Activated T-helper 1 cell treated with Interleukin-2 at 50 U/mL for 16 hours (primary cell): ENCODE measurements at regions not wholly inside any gene's neighbourhood (a gene's known extent, or its start where the extent isn't known, plus 50 kb on each side); places are given as distances from the start of the nearest gene placed in this dataset.

ENCODE experiments used
- DNase-seq: peaks from one replicate; pipeline ENCODE4 v3.0.0-alpha.2; 2020; ENCODE audit warnings: low read depth

- no peak for DNase-seq
Measured at GRCh38 chr21:29443411-29444010, 144.8 kb downstream of the BACH1 start.

DNA sequence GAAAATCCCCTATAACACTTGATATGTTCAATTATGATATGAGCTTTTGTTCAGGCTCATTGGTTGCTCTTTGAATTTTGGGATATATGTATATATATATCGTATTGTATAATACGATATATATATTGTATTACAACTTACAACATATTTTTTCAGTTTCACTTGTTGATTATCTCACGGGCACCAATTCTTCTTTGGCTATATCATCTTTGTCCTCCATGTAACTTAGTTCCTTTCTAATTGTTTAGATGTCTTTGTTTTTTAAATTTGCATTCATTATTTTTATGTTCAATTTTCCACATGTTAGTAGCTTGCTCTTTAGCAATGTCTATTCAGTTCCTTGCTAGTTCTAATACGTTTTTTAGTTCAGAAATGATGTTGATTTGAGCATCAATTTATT lies 150.0 kb downstream of the BACH1 start:
- no peak for DNase-seq

- no peak for DNase-seq
Measured at GRCh38 chr21:29449306-29449950, 150.7 kb downstream of the BACH1 start.

GRCh38 chr21:29450058-29450457 lies 151.3 kb downstream of the BACH1 start:
- no peak for DNase-seq

- DNase-seq, result no peak
Measured at GRCh38 chr21:29453511-29453910, 154.8 kb downstream of the BACH1 start.

GRCh38 chr21:29454179-29454578 lies 155.5 kb downstream of the BACH1 start:
- DNase-seq, result no peak

DNA sequence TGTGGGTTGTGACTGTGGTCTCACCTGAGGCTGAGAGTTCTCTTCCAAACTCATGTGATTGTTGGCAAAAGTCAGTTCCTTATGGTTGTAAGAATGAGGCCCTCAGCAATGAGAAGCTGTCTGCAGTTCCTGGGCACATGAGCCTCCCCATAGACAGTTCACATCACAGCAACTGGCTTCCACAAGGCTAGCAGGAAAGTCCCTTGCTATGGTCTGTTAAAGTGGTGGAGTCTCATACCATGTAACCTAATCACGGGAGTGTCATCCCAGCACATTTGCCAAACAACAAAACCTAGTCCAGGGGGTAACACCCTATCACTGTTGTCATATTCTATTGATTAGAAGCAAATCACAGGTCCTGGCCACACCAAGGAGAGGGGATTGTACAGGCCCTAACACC lies 163.8 kb downstream of the BACH1 start:
- no peak for DNase-seq

DNA sequence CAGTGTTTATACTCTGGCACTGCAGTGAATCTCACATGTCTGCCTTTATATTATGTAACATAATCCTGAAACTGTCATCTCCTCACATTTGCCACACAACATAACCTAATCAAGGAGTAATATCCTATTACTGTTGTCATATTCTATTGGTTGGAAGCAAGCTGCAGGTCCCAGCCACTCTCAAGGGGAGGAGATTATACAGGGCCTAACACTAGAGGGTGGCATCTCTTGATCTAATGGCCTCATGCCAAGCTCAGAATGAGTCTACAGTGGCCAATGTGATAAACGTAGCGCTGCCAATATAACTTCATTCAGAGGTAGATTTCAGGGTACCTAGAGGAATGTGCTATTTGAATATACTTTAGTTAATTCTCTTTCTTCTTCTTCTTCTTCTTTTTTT lies 166.8 kb downstream of the BACH1 start:
- no peak for DNase-seq

- DNase-seq, result no peak
Measured at GRCh38 chr21:29466532-29466931, 167.8 kb downstream of the BACH1 start.

DNA sequence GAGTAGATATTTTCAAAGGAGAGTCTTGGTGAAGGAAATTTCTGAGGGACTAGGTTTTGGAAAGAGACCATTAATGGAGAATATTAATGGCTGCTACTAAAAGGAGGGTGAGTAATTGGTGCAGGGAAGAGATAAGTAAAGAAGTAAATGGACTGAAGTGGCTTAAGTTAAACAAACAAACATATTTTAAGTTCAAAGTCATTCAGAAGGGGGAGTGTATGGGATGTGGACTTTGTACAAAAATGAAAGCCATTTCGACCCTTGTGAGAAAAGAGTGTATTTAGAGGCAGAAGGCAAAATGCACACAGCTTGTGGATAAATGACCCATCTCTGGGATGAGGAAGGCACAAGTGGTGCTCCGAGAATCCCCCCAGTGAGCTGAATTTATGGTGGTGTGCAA lies 171.7 kb downstream of the BACH1 start:
- DNase-seq, result no peak

DNA sequence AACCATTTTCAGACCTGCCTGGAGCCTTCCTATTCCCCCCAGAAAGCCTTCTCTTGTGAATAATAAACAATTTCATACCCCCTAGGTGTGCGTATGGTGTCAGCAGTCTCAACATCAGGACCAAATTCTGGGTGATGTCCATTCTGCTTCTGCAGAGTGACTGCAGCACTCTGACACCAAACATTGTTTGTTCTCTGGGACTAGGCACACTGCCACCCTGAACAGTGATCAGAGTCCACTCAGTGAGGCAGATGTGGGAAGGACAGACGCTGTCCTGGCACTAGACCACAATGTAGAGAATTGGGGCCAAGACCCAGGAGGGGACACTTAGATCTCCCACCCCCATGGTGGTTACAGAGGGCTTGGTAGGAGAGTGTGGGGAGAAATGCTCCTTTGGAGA lies 175.1 kb downstream of the BACH1 start:
- DNase-seq, result no peak

DNA sequence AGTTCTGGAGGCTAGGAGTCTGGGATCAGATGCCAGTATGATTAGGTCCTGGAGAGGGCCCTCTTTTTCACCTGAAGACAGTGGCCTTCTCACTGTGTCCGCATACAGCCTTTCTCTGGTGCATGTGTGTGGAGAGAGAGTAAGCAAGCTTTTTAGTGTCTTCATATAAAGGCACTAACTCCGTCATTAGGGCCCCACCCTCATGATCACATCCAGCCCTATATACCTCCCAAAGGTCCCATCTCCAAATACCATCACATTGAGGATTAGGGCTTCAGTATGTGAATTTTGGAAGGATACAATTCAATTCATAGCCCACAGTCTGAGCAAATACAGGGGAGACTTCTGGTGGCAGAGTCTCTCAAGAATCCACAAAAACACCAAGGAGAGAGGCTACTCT lies 176.6 kb downstream of the BACH1 start:
- DNase-seq, result no peak

DNA sequence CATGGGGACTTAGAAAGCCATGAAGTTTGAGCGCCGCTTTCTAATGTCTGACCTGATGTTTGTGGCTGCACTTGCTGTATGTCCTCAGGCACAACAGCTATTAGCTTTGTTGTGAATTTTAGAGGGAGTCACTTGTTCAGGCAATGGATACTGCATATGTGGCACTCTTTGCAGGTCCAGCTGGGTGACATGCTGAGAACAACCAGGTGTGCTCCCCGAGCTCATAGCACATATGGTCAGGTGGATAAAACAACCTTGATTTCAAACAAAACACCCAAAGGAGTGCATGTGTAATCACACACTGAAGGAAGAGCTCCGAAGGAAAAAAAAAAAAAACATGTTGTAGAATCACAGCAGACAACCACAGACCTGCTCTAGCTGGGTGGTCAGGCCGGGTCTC lies 178.6 kb downstream of the BACH1 start:
- no peak for DNase-seq

DNA sequence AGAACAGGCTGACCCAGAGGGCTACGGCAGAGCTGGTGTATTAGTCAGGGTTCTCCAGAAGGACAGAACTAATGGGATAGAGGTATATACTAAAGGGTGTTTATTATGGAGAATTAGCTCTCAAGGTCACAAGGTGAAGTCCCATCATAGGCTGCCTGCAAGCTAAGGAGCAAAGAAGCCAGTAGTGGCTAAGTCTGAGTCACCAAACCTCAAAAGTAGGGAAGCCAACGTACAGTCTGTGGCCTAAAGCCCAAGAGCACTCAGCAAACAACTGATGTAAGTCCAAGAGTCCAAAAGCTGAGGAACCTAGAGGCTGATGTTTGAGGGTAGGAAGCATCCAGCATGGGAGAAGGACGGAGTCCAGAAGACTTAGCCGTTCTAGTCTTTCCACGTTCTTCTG lies 179.2 kb downstream of the BACH1 start:
- DNase-seq, result no peak

DNA sequence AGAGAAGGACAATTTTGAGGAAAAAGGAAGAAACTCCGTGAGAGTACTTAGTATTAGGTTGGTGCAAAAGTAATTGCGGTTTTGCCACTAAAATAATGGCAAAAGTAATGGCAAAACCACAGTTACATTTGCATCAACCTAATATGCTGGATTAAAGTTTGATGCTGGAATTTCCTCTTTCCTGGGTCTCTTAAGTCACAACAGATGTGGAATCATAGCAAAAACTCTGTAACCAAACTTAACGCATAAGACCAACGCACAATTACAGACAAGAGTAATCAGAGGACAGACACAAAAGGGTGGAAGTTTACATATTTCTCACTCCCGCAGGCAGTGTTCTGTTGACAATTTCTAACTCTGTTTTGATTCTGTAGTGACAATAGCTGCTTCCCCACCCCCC lies 182.4 kb downstream of the BACH1 start:
- no peak for DNase-seq

DNA sequence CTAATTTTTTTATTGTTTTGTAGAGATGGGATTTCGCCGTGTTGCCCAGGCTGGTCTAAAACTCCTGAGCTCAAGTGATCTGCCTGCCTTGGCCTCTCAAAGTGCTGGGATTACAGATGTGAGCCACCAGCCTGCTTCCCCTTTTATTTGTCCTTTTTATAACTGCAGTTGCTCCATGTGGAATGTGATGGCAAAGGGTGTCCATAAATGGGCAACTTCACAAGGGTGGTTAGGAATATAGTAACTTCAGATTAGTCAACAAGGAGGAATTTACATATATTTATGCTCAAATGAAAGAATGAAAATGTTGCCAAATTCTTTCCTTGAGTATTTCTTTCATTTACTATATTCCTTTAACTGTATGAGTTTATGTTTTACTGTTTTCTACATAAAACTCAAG lies 182.9 kb downstream of the BACH1 start:
- DNase-seq, result no peak

DNA sequence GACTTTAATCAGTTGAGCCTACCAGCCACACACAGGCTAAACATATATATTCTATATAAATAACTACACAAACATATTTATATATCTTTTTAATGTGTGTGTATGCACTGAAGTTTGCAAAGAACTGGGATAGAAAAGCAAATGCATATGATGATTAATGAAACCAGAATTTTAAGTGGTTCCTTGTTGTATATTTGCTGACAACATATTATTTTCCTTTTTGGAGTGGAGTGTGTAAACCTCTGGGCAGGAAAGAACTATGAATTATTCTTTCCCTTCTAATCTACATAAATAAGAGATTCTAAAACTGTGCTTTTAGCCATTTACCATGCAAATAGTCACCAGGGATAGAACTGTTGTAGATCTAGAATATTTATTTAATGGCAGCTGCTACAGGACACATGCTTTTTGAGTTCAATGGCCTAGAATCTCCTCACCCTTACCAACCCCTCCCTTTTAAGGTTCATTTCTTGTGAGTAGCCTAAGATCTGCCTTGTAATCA lies 187.6 kb downstream of the BACH1 start:
- no peak for DNase-seq
